ENCODE measurements at regions not wholly inside any gene's neighbourhood (a gene's known extent, or its start where the extent isn't known, plus 50 kb on each side); places are given as distances from the start of the nearest gene placed in this dataset.

- TF ChIP-seq CTCF (IDR thresholded peaks at IDR 0.05) (no peak), POLR2A (IDR thresholded peaks at IDR 0.05) (no peak)
Observed at GRCh38 chr20:22438346-22438745, 146.0 kb downstream of the FOXA2 start.

Measured in thyroid gland (tissue), 4 donors.